CD4-positive, CD25-positive, alpha-beta regulatory T cell (primary cell): ENCODE measurements at regions not wholly inside any gene's neighbourhood (a gene's known extent, or its start where the extent isn't known, plus 50 kb on each side); places are given as distances from the start of the nearest gene placed in this dataset.

Experiments
- ATAC-seq, 2 donors: fragments of 150-1000 bp; cut with Tn5 transposase; one replicate each; pipeline ENCODE4 v1.10.0; 2021; ENCODE audit warnings: low read depth in 2 of 2, moderate number of reproducible peaks in 2 of 2, moderate library complexity in 1 of 2
- DNase-seq, 3 donors: peaks; one replicate each; pipeline versions ENCODE4 v3.0.0 to v3.0.0-alpha.2; 2012 to 2022; ENCODE audit warnings: mixed read lengths in 1 of 3
- H3K27ac ChIP-seq: one replicate; pipeline ENCODE4 v1.7.0; 2013; ENCODE audit warnings: mild to moderate bottlenecking, low read length; ENCODE audit not compliant: insufficient read depth, poor library complexity, severe bottlenecking
- H3K27me3 ChIP-seq: one replicate; pipeline ENCODE4 v1.7.0; 2013; ENCODE audit warnings: low read length; ENCODE audit not compliant: control insufficient read depth, insufficient read depth
- H3K36me3 ChIP-seq: one replicate; pipeline ENCODE4 v1.7.0; 2013; ENCODE audit warnings: mild to moderate bottlenecking, low read length, moderate library complexity; ENCODE audit not compliant: control insufficient read depth, insufficient read depth
- H3K4me1 ChIP-seq: 2 replicates; pipeline ENCODE4 v1.7.0; 2013; ENCODE audit warnings: mild to moderate bottlenecking, low read length; ENCODE audit not compliant: insufficient read depth, control insufficient read depth, poor library complexity, severe bottlenecking
- H3K4me3 ChIP-seq: one replicate; pipeline ENCODE4 v1.7.0; 2013; ENCODE audit warnings: low read depth, mild to moderate bottlenecking, low read length, moderate library complexity
- H3K9me3 ChIP-seq, 2 experiments: 1 replicate in 1 of 2; 2 replicates in 1 of 2; pipeline ENCODE4 v1.7.0; 2013; ENCODE audit warnings: low read length in 2 of 2, mild to moderate bottlenecking in 1 of 2, moderate library complexity in 1 of 2; ENCODE audit not compliant: control insufficient read depth in 2 of 2
- H3K27ac Mint-ChIP-seq, 3 donors: one replicate each; pipeline ENCODE4 v1.8.0; 2020 to 2022; ENCODE audit warnings: mild to moderate bottlenecking in 3 of 3, mixed read lengths in 3 of 3, moderate library complexity in 2 of 3
- H3K27me3 Mint-ChIP-seq: one replicate; pipeline ENCODE4 v1.8.0; 2022; ENCODE audit warnings: mild to moderate bottlenecking, mixed read lengths
- H3K36me3 Mint-ChIP-seq: one replicate; pipeline ENCODE4 v1.8.0; 2020; ENCODE audit warnings: mixed read lengths
- H3K4me1 Mint-ChIP-seq, 4 donors: one replicate each; pipeline ENCODE4 v1.8.0; 2020 to 2022; ENCODE audit warnings: mixed read lengths in 4 of 4, mild to moderate bottlenecking in 1 of 4
- H3K4me3 Mint-ChIP-seq, 4 donors: one replicate each; pipeline ENCODE4 v1.8.0; 2020 to 2022; ENCODE audit warnings: mild to moderate bottlenecking in 4 of 4, mixed read lengths in 4 of 4, moderate library complexity in 3 of 4
- H3K9me3 Mint-ChIP-seq, 7 donors: one replicate each; pipeline ENCODE4 v1.8.0; 2020 to 2022; ENCODE audit warnings: mixed read lengths in 7 of 7, mild to moderate bottlenecking in 3 of 7, moderate library complexity in 2 of 7

DNA sequence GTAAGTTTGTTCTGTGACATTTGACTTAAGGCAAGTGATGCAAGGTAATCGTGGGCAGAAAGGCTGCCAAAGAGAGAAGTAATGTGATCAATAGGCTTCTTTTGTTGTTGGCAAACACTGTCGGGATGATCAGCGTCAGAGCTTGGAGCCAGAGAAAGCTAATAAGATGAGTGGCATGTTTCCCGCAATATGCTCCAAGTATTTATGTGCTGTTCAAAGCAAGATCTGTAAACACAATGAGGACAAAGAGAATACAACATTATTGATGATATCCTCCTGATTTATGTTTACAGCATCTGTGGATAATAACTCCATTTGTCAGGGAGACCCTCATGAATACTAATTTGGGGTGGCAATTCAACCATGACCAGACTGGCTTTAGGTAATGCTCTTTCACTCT lies 603.3 kb downstream of the TDRD15 start:
- Mint-ChIP-seq H3K36me3 (no peaks in the 10 kb centered on the region), H3K4me3 (no peak overlapping the region), H3K27me3 (no peaks in the 10 kb centered on the region), H3K4me1 (no peaks in the 10 kb centered on the region), H3K9me3 (peaks cover 0 to 11% (median 3%) of the 10 kb centered on the region in 7 donors), H3K27ac (no peak overlapping the region)
- Histone ChIP-seq H3K27ac (no peak overlapping the region), H3K4me1 (no peaks in the 10 kb centered on the region), H3K4me3 (no peak overlapping the region), H3K36me3 (no peaks in the 10 kb centered on the region), H3K9me3 (no peaks in the 10 kb centered on the region), H3K27me3 (no peaks in the 10 kb centered on the region)
- ATAC-seq = no peak
- no peak for DNase-seq

DNA sequence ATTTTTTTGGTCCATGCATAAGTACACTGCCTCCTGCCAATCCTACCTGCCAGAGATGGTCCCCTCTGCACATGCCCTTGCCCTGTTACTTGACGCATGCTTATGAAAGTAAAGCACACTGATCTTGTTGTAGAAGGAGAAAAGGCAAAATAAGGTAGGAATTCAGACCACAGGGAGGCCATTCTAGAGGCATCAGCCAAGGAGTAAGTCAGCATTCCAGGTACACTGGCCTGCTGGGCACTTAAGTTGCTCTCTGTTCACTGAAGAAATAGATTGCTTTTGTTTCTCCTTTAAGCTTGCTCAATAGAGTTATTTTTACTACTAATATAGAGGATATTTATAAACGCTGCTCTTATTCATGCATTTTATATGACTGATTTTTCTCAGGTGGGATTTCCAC lies 604.4 kb downstream of the TDRD15 start:
- Histone ChIP-seq H3K4me3 (no peak overlapping the region), H3K27me3 (no peaks in the 10 kb centered on the region), H3K36me3 (no peaks in the 10 kb centered on the region), H3K9me3 (no peaks in the 10 kb centered on the region), H3K27ac (no peak overlapping the region), H3K4me1 (no peaks in the 10 kb centered on the region)
- no peak overlapping the region for H3K4me3 Mint-ChIP-seq
- DNase-seq (no peak), ATAC-seq (no peak)
- no peaks in the 10 kb centered on the region for H3K36me3 Mint-ChIP-seq
- H3K27ac Mint-ChIP-seq = no peak overlapping the region
- peaks cover 0 to 11% (median 3%) of the 10 kb centered on the region in 7 donors for H3K9me3 Mint-ChIP-seq
- H3K27me3 Mint-ChIP-seq = no peaks in the 10 kb centered on the region
- no peaks in the 10 kb centered on the region for H3K4me1 Mint-ChIP-seq

DNA sequence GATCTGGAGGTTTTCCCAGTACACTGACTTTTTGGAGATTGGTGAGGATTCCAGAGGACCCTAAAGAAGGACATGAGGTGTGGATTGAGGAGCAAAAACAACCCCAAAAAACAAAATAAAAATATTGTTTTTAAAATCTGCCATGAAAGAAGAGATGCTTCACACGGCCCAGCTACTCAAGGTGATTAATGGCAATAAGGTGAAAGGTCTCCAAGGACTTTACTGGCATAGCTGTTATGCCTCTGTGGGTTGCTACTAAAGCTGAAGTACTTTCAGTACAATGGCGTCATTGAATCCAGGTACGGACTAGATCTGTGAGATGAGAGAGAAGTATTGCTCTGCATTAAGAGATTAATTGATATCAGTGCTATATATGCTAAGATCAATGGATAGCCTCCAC lies 606.4 kb downstream of the TDRD15 start:
- Histone ChIP-seq H3K4me1 (no peaks in the 10 kb centered on the region), H3K9me3 (no peaks in the 10 kb centered on the region), H3K27me3 (no peaks in the 10 kb centered on the region), H3K36me3 (no peaks in the 10 kb centered on the region), H3K27ac (no peak overlapping the region), H3K4me3 (no peak overlapping the region)
- H3K4me3 Mint-ChIP-seq = no peak overlapping the region
- no peaks in the 10 kb centered on the region for H3K36me3 Mint-ChIP-seq
- H3K4me1 Mint-ChIP-seq = no peaks in the 10 kb centered on the region
- no peak for ATAC-seq
- peaks cover 0 to 11% (median 4%) of the 10 kb centered on the region in 7 donors for H3K9me3 Mint-ChIP-seq
- no peak for DNase-seq
- no peak overlapping the region for H3K27ac Mint-ChIP-seq
- H3K27me3 Mint-ChIP-seq = no peaks in the 10 kb centered on the region

DNA sequence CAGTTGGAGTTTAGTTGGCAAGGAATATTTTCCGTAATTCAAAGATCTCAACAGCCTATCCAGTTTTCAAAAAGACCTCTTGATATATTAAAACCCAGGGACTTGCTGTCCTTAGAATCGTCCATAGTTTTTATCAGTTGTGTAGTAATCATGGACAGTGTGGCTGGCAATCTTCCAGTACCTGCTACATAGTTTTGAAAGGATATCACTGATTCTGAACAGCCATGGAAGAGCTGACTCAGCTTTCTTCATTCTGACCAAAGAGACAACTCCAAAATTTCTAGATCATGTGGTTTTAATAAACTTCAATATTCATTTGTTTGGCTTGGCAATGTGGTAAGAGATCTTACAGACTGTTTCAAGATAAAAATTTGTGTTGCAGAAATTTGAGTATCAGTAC lies 616.7 kb downstream of the TDRD15 start:
- Mint-ChIP-seq H3K4me3 (no peak overlapping the region), H3K36me3 (no peaks in the 10 kb centered on the region), H3K27ac (no peak overlapping the region), H3K4me1 (no peaks in the 10 kb centered on the region), H3K27me3 (no peaks in the 10 kb centered on the region), H3K9me3 (peaks cover 0 to 21% (median 7%) of the 10 kb centered on the region in 7 donors)
- no peaks in the 10 kb centered on the region for H3K36me3 ChIP-seq
- no peak overlapping the region for H3K4me3 ChIP-seq
- H3K9me3 ChIP-seq = no peaks in the 10 kb centered on the region
- no peaks in the 10 kb centered on the region for H3K4me1 ChIP-seq
- DNase-seq (no peak), ATAC-seq (no peak)
- no peaks in the 10 kb centered on the region for H3K27me3 ChIP-seq
- H3K27ac ChIP-seq = no peak overlapping the region

GRCh38 chr2:21746499-21746898 lies 622.7 kb downstream of the TDRD15 start:
- no peaks in the 10 kb centered on the region for H3K36me3 ChIP-seq
- Mint-ChIP-seq H3K4me3 (no peak overlapping the region), H3K9me3 (peaks cover under 1 to 28% (median 4%) of the 10 kb centered on the region in 7 donors), H3K4me1 (no peaks in the 10 kb centered on the region), H3K36me3 (no peaks in the 10 kb centered on the region), H3K27ac (no peak overlapping the region), H3K27me3 (no peaks in the 10 kb centered on the region)
- no peak overlapping the region for H3K4me3 ChIP-seq
- no peaks in the 10 kb centered on the region for H3K27me3 ChIP-seq
- H3K9me3 ChIP-seq = peaks cover 3 to 10% of the 10 kb centered on the region in 2 experiments
- no peaks in the 10 kb centered on the region for H3K4me1 ChIP-seq
- ATAC-seq = no peak
- no peak for DNase-seq
- no peak overlapping the region for H3K27ac ChIP-seq

DNA sequence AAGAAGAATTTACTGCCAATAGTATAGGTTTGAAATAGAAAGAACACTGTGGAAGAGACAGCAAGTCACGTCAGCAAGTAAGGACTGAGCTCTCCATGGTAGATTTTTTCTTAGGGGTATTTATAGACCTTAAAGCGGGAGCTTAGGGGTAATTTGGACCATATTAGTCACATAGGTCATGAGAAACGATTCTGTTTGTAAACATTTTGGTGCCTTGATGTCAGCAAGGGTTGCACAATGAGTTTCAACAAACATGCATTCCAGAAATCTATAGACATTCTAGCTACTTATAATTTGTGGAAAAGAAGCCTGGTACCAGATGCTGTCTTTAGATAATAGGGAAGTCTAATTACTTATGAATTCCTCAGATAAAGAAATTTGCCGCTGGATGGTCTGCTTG lies 624.7 kb downstream of the TDRD15 start:
- Histone ChIP-seq H3K27ac (no peak overlapping the region), H3K9me3 (peaks cover 3 to 10% of the 10 kb centered on the region in 2 experiments), H3K36me3 (no peaks in the 10 kb centered on the region), H3K4me3 (no peak overlapping the region), H3K4me1 (no peaks in the 10 kb centered on the region), H3K27me3 (no peaks in the 10 kb centered on the region)
- ATAC-seq (no peak), DNase-seq (no peak)
- H3K27ac Mint-ChIP-seq = no peak overlapping the region
- H3K36me3 Mint-ChIP-seq = no peaks in the 10 kb centered on the region
- peaks cover 3 to 29% (median 8%) of the 10 kb centered on the region in 7 donors for H3K9me3 Mint-ChIP-seq
- no peak overlapping the region for H3K4me3 Mint-ChIP-seq
- H3K27me3 Mint-ChIP-seq = no peaks in the 10 kb centered on the region
- H3K4me1 Mint-ChIP-seq = no peaks in the 10 kb centered on the region

DNA sequence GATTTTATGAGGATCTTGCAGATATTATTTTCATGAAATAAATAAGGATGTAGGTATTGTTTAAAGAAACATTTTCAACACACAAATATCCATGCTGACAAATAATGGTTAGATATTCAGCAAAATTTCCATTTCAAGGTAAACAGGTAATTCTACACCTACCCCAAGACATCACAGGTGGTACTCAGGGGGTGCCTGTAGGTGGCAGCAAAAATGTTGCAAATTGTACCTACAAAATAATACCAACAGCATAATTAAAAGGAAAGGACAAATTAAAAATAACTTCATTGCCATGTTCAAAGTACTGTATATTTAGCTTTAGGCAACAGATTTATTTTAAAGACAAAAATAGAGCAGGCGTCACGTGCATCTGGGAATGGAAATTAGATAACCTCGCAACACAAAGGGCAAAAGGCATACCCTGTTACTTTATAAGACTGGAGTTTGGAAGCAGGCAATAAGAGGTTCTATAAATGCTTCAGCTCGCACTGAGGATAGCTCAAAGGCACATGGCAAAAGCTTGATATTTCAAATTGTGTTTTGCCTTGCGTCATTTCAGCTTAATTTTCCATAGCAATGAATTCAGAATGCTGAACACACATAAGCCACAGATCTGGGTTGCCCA lies 630.5 kb downstream of the TDRD15 start:
- H3K4me3 ChIP-seq = no peak overlapping the region
- H3K4me3 Mint-ChIP-seq = no peak overlapping the region
- H3K4me1 Mint-ChIP-seq = no peaks in the 10 kb centered on the region
- H3K9me3 Mint-ChIP-seq = peaks cover 3 to 15% (median 9%) of the 10 kb centered on the region in 7 donors
- no peaks in the 10 kb centered on the region for H3K27me3 Mint-ChIP-seq
- ATAC-seq (no peak), DNase-seq (no peak)
- H3K27ac ChIP-seq = no peak overlapping the region
- H3K27me3 ChIP-seq = no peaks in the 10 kb centered on the region
- no peaks in the 10 kb centered on the region for H3K36me3 ChIP-seq
- no peaks in the 10 kb centered on the region for H3K4me1 ChIP-seq
- H3K36me3 Mint-ChIP-seq = no peaks in the 10 kb centered on the region
- no peak overlapping the region for H3K27ac Mint-ChIP-seq
- H3K9me3 ChIP-seq = peaks cover 0 to 3% of the 10 kb centered on the region in 2 experiments

- DNase-seq (no peak), ATAC-seq (no peak)
- no peaks in the 10 kb centered on the region for H3K4me1 Mint-ChIP-seq
- peaks cover 0 to 15% of the 10 kb centered on the region in 2 experiments for H3K9me3 ChIP-seq
- no peak overlapping the region for H3K4me3 Mint-ChIP-seq
- no peaks in the 10 kb centered on the region for H3K36me3 Mint-ChIP-seq
- H3K27me3 Mint-ChIP-seq = no peaks in the 10 kb centered on the region
- H3K27ac Mint-ChIP-seq = peak overlapping the region in 1 of 3 donors; percentile 95
- H3K36me3 ChIP-seq = no peaks in the 10 kb centered on the region
- H3K9me3 Mint-ChIP-seq = peaks cover 0 to 11% (median 6%) of the 10 kb centered on the region in 7 donors
- no peak overlapping the region for H3K27ac ChIP-seq
- no peaks in the 10 kb centered on the region for H3K4me1 ChIP-seq
- no peaks in the 10 kb centered on the region for H3K27me3 ChIP-seq
- H3K4me3 ChIP-seq = no peak overlapping the region
Observed at GRCh38 chr2:21757805-21758430, 634.1 kb downstream of the TDRD15 start.
